ENCODE measurements at regions not wholly inside any gene's neighbourhood (a gene's known extent, or its start where the extent isn't known, plus 50 kb on each side); places are given as distances from the start of the nearest gene placed in this dataset.

DNA sequence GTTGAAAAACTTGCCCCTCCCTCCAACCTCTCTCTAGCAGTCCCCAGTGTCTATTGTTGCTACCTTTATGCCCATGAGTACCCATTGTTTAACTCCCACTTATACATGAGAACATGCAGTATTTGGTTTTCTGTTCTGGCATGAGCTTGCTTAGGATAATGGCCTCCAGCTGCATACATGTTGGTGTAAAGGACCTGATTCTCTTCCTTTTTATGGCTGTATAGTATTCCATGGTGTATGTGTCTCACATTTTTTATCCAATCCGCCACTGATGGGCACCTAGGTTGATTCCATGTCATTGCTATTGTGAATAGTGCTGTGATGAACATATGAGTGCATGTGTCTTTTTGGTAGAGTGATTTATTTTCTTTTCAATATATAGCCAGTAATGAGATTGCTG lies 50.0 kb upstream of the GPC4 start:
- H3K27me3 ChIP-seq (ENCODE audit: control insufficient read depth in 2 of 2, insufficient read depth in 2 of 2, low read length in 2 of 2), result no peaks in the 10 kb centered on the region
- H3K27ac Mint-ChIP-seq, result no peak overlapping the region
- no peak overlapping the region for H3K9ac ChIP-seq (ENCODE audit: insufficient read depth, low read length, poor library complexity, severe bottlenecking)
- no peaks in the 10 kb centered on the region for H3K36me3 Mint-ChIP-seq
- peaks cover 2 to 11% (median 2%) of the 10 kb centered on the region in 3 donors for H3K27me3 Mint-ChIP-seq (ENCODE audit: low read depth in 3 of 3)
- H3K4me2 ChIP-seq (replicated peaks; ENCODE audit: extremely low read depth, low read length, poor library complexity, severe bottlenecking), result no peak overlapping the region
- H3K36me3 ChIP-seq (replicated peaks in 1 of 2; ENCODE audit: control insufficient read depth in 1 of 2, insufficient read depth in 2 of 2, low read length in 2 of 2), result no peaks in the 10 kb centered on the region
- H4K20me1 ChIP-seq (ENCODE audit: insufficient read depth, low read length), result no peaks in the 10 kb centered on the region
- WGBS (ENCODE audit: insufficient coverage), result no CpG with 5 or more reads among the region's 1 CpG
- no peaks in the 10 kb centered on the region for H3K79me2 ChIP-seq (ENCODE audit: insufficient read depth, low read length)
- H3K4me3 Mint-ChIP-seq, result no peak overlapping the region
- H3K27ac ChIP-seq (ENCODE audit: low read depth in 1 of 2, low read length in 2 of 2), result no peak overlapping the region
- H3K9me3 ChIP-seq (replicated peaks in 1 of 2; ENCODE audit: control insufficient read depth in 1 of 2, insufficient read depth in 1 of 2, low read length in 2 of 2), result no peaks in the 10 kb centered on the region
- H3K4me1 ChIP-seq (ENCODE audit: control insufficient read depth in 1 of 2, insufficient read depth in 2 of 2, low read length in 2 of 2), result no peaks in the 10 kb centered on the region
- no peaks in the 10 kb centered on the region for H3K4me1 Mint-ChIP-seq
- TF ChIP-seq, protein P1, sequence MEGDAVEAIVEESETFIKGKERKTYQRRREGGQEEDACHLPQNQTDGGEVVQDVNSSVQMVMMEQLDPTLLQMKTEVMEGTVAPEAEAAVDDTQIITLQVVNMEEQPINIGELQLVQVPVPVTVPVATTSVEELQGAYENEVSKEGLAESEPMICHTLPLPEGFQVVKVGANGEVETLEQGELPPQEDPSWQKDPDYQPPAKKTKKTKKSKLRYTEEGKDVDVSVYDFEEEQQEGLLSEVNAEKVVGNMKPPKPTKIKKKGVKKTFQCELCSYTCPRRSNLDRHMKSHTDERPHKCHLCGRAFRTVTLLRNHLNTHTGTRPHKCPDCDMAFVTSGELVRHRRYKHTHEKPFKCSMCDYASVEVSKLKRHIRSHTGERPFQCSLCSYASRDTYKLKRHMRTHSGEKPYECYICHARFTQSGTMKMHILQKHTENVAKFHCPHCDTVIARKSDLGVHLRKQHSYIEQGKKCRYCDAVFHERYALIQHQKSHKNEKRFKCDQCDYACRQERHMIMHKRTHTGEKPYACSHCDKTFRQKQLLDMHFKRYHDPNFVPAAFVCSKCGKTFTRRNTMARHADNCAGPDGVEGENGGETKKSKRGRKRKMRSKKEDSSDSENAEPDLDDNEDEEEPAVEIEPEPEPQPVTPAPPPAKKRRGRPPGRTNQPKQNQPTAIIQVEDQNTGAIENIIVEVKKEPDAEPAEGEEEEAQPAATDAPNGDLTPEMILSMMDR (IDR thresholded peaks at IDR 0.05), result no peak
- peaks cover 0 to 4% (median 2%) of the 10 kb centered on the region in 7 donors for H3K9me3 Mint-ChIP-seq
- intact Hi-C loops (cut with micrococcal nuclease), result no loop called here
- DNase-seq, result no peak
- H2AFZ ChIP-seq (ENCODE audit: insufficient read depth, low read depth, low read length, poor library complexity, severe bottlenecking), result no peak overlapping the region
- no peak overlapping the region for H3K4me3 ChIP-seq (replicated peaks in 1 of 3; ENCODE audit: low read depth in 2 of 3, low read length in 3 of 3)

Data from CD14-positive monocyte (primary cell).